Fibroblast of lung (primary cell): ENCODE measurements at regions not wholly inside any gene's neighbourhood (a gene's known extent, or its start where the extent isn't known, plus 50 kb on each side); places are given as distances from the start of the nearest gene placed in this dataset.

Experiments used
- DNase-seq, 2 donors: peaks; one replicate each; pipeline versions ENCODE4 v3.0.0 to v3.0.0-alpha.2; 2010; ENCODE audit warnings: low read depth in 2 of 2
- H2AFZ ChIP-seq: 2 replicates; pipeline ENCODE4 v1.5.1; 2012; ENCODE audit warnings: low read length, control low read depth, inconsistent platforms
- H3K27ac ChIP-seq: 2 replicates; pipeline ENCODE4 v1.5.1; 2011; ENCODE audit warnings: low read length, control low read depth; ENCODE audit not compliant: insufficient read depth
- H3K27me3 ChIP-seq: 2 replicates; pipeline ENCODE4 v1.5.1; 2011; ENCODE audit warnings: mild to moderate bottlenecking, low read length; ENCODE audit not compliant: control insufficient read depth, insufficient read depth
- H3K36me3 ChIP-seq: 2 replicates; pipeline ENCODE4 v1.5.1; 2011; ENCODE audit warnings: low read length; ENCODE audit not compliant: control insufficient read depth, insufficient read depth
- H3K4me1 ChIP-seq: 2 replicates; pipeline ENCODE4 v1.5.1; 2011; ENCODE audit warnings: low read length; ENCODE audit not compliant: control insufficient read depth, insufficient read depth; ENCODE audit errors: extremely low read depth
- H3K4me2 ChIP-seq: 2 replicates; pipeline ENCODE4 v1.5.1; 2011; ENCODE audit warnings: low read length, control low read depth; ENCODE audit not compliant: insufficient read depth; ENCODE audit errors: extremely low read depth
- H3K4me3 ChIP-seq, 4 experiments: fragments of 200-600 bp in 1 of 4; sonication (generic) in 1 of 4; replicated peaks in 1 of 4; 2 replicates each; pipeline ENCODE4 v1.5.1; 2011 to 2016; ENCODE audit warnings: low read length in 4 of 4, low read depth in 3 of 4, mild to moderate bottlenecking in 3 of 4, control low read depth in 2 of 4, inconsistent platforms in 1 of 4, mixed read lengths in 1 of 4; ENCODE audit not compliant: insufficient read depth in 1 of 4; ENCODE audit errors: control extremely low read depth in 1 of 4
- H3K79me2 ChIP-seq: 2 replicates; pipeline ENCODE4 v1.5.1; 2012; ENCODE audit warnings: mild to moderate bottlenecking, low read length, inconsistent platforms; ENCODE audit not compliant: control insufficient read depth, insufficient read depth
- H3K9ac ChIP-seq: 2 replicates; pipeline ENCODE4 v1.5.1; 2011; ENCODE audit warnings: mild to moderate bottlenecking, low read length, control low read depth; ENCODE audit not compliant: insufficient read depth
- H3K9me3 ChIP-seq: 2 replicates; pipeline ENCODE4 v1.5.1; 2012; ENCODE audit warnings: low read depth, low read length; ENCODE audit not compliant: control insufficient read depth, insufficient read depth
- H4K20me1 ChIP-seq: 2 replicates; pipeline ENCODE4 v1.5.1; 2011; ENCODE audit warnings: low read length; ENCODE audit not compliant: control insufficient read depth, insufficient read depth; ENCODE audit errors: extremely low read depth
- EZH2 ChIP-seq: IDR thresholded peaks from 2 replicates; pipeline ENCODE4 v1.5.1; 2012; ENCODE audit warnings: low read length, control low read depth, mild to moderate bottlenecking; ENCODE audit errors: missing control alignments
- TF ChIP-seq, protein P1 (sequence below), 2 donors: IDR thresholded peaks in 1 of 2; conservative IDR thresholded peaks in 1 of 2; 1 replicate in 1 of 2; 2 replicates in 1 of 2; pipeline ENCODE4 v1.5.1; 2011 to 2012; ENCODE audit warnings: low read length in 2 of 2, control low read depth in 1 of 2, inconsistent platforms in 1 of 2, low read depth in 1 of 2, mild to moderate bottlenecking in 1 of 2

DNA sequence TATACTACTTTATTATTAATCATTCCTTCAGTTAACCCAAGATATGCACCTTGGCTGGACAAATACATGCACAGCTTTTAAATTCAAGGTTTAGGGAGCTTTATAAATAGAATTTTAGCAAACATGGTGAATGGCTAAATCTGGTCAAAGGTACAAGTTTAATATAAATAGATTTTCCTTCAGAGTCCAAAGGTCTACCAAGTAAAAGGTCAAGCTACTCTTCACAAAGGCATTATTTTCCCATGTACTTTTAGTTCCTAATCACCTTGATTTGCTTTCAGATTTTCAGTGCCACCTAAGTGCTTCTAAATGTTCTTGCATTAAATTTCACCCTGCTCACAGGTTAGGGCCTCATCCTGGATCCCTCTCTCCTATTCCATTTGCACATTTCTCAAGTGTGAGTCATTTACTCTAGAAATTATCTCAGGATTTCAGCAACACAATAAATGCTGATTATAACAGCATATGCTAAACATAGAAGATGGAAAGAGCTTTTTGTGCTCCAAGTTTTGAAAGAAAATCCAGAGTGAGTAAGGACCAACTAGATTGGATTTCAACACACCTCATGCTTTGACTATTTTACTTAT is 459.4 kb upstream of the ITGA1 start:
- Histone ChIP-seq H3K36me3 (no peaks in the 10 kb centered on the region), H3K27me3 (no peaks in the 10 kb centered on the region), H3K9ac (no peak overlapping the region), H3K4me1 (no peaks in the 10 kb centered on the region), H3K27ac (no peak overlapping the region), H3K4me2 (no peak overlapping the region), H3K9me3 (no peaks in the 10 kb centered on the region), H3K79me2 (no peaks in the 10 kb centered on the region), H2AFZ (no peak overlapping the region), H3K4me3 (no peak overlapping the region), H4K20me1 (no peaks in the 10 kb centered on the region)
- TF ChIP-seq EZH2: no peak
- TF ChIP-seq, protein P1, sequence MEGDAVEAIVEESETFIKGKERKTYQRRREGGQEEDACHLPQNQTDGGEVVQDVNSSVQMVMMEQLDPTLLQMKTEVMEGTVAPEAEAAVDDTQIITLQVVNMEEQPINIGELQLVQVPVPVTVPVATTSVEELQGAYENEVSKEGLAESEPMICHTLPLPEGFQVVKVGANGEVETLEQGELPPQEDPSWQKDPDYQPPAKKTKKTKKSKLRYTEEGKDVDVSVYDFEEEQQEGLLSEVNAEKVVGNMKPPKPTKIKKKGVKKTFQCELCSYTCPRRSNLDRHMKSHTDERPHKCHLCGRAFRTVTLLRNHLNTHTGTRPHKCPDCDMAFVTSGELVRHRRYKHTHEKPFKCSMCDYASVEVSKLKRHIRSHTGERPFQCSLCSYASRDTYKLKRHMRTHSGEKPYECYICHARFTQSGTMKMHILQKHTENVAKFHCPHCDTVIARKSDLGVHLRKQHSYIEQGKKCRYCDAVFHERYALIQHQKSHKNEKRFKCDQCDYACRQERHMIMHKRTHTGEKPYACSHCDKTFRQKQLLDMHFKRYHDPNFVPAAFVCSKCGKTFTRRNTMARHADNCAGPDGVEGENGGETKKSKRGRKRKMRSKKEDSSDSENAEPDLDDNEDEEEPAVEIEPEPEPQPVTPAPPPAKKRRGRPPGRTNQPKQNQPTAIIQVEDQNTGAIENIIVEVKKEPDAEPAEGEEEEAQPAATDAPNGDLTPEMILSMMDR (conservative IDR thresholded peaks at IDR 0.05 in 1 of 2, IDR thresholded peaks at IDR 0.05 in 1 of 2; ENCODE audit: low read depth in 1 of 2, low read length in 2 of 2): no peak
- DNase-seq: no peak

- no peak for TF ChIP-seq EZH2
- TF ChIP-seq, protein P1 (conservative IDR thresholded peaks at IDR 0.05 in 1 of 2, IDR thresholded peaks at IDR 0.05 in 1 of 2; ENCODE audit: low read depth in 1 of 2, low read length in 2 of 2): no peak
- Histone ChIP-seq H4K20me1 (no peaks in the 10 kb centered on the region), H3K27me3 (no peaks in the 10 kb centered on the region), H3K36me3 (no peaks in the 10 kb centered on the region), H3K4me3 (no peak overlapping the region), H3K9ac (no peak overlapping the region), H3K27ac (no peak overlapping the region), H3K4me2 (no peak overlapping the region), H3K9me3 (no peaks in the 10 kb centered on the region), H3K79me2 (no peaks in the 10 kb centered on the region), H3K4me1 (no peaks in the 10 kb centered on the region), H2AFZ (no peak overlapping the region)
- DNase-seq: no peak
Observed at GRCh38 chr5:52331725-52332124, 456.0 kb upstream of the ITGA1 start.

GRCh38 chr5:52334367-52334766 is 453.3 kb upstream of the ITGA1 start:
- no peak overlapping the region for H3K9ac ChIP-seq
- no peaks in the 10 kb centered on the region for H3K9me3 ChIP-seq
- H4K20me1 ChIP-seq: no peaks in the 10 kb centered on the region
- no peak for TF ChIP-seq EZH2
- TF ChIP-seq, protein P1 (conservative IDR thresholded peaks at IDR 0.05 in 1 of 2, IDR thresholded peaks at IDR 0.05 in 1 of 2; ENCODE audit: low read depth in 1 of 2, low read length in 2 of 2): no peak
- no peaks in the 10 kb centered on the region for H3K79me2 ChIP-seq
- no peaks in the 10 kb centered on the region for H3K27me3 ChIP-seq
- no peaks in the 10 kb centered on the region for H3K36me3 ChIP-seq
- no peak overlapping the region for H3K4me3 ChIP-seq
- no peak overlapping the region for H3K4me2 ChIP-seq
- no peak overlapping the region for H2AFZ ChIP-seq
- no peak overlapping the region for H3K27ac ChIP-seq
- no peak for DNase-seq
- H3K4me1 ChIP-seq: no peaks in the 10 kb centered on the region
